OCI-LY1 (cell line): ENCODE measurements at regions not wholly inside any gene's neighbourhood (a gene's known extent, or its start where the extent isn't known, plus 50 kb on each side); places are given as distances from the start of the nearest gene placed in this dataset.

Source experiments
- H2AFZ ChIP-seq: fragments of 200-600 bp; sonication (generic), shearing (Covaris generic); 2 replicates; pipeline ENCODE4 v1.6.0; 2014; ENCODE audit warnings: antibody characterized with exemption, mild to moderate bottlenecking, low read length
- H3F3A ChIP-seq: fragments of 200-600 bp; sonication (generic), shearing (Covaris generic); 2 replicates; pipeline ENCODE4 v1.6.0; 2014; ENCODE audit warnings: mild to moderate bottlenecking, antibody characterized with exemption, low read length, moderate library complexity; ENCODE audit not compliant: insufficient read depth
- H3K27ac ChIP-seq: fragments of 200-600 bp; sonication (generic); 2 replicates; pipeline ENCODE4 v1.5.1; 2014; ENCODE audit warnings: low read length, mixed run types, mild to moderate bottlenecking, low read depth; ENCODE audit not compliant: poor library complexity, severe bottlenecking
- H3K27me3 ChIP-seq: fragments of 200-600 bp; sonication (generic); 2 replicates; pipeline ENCODE4 v1.6.0; 2014; ENCODE audit warnings: antibody characterized with exemption, mild to moderate bottlenecking, low read length, moderate library complexity; ENCODE audit not compliant: insufficient read depth
- H3K36me3 ChIP-seq: fragments of 200-600 bp; sonication (generic); 2 replicates; pipeline ENCODE4 v1.6.1; 2014; ENCODE audit warnings: mild to moderate bottlenecking, antibody characterized with exemption, low read length, moderate library complexity, mixed read lengths; ENCODE audit not compliant: insufficient read depth
- H3K4me1 ChIP-seq: fragments of 200-600 bp; sonication (generic); 2 replicates; pipeline ENCODE4 v1.5.1; 2014; ENCODE audit warnings: mild to moderate bottlenecking, low read length, moderate library complexity; ENCODE audit not compliant: insufficient read depth, severe bottlenecking
- H3K4me2 ChIP-seq: fragments of 200-600 bp; sonication (generic), shearing (Covaris generic); 2 replicates; pipeline ENCODE4 v1.6.1; 2014; ENCODE audit warnings: low read length
- H3K4me3 ChIP-seq: fragments of 200-600 bp; sonication (generic); 2 replicates; pipeline ENCODE4 v1.5.1; 2014; ENCODE audit warnings: low read length, low read depth, mild to moderate bottlenecking, mixed read lengths; ENCODE audit not compliant: poor library complexity, severe bottlenecking
- H3K79me2 ChIP-seq: fragments of 200-600 bp; shearing (Covaris generic); 2 replicates; pipeline ENCODE4 v1.6.1; 2016; ENCODE audit warnings: mixed run types, low read length, mixed read lengths; ENCODE audit not compliant: insufficient read depth
- H3K9ac ChIP-seq: fragments of 200-600 bp; sonication (generic), shearing (Covaris generic); 2 replicates; pipeline ENCODE4 v1.6.1; 2014; ENCODE audit warnings: mild to moderate bottlenecking, low read length, mixed read lengths
- H3K9me2 ChIP-seq: fragments of 200-600 bp; sonication (generic), shearing (Covaris generic); 2 replicates; pipeline ENCODE4 v1.6.1; 2014; ENCODE audit warnings: low read depth, mild to moderate bottlenecking, low read length, mixed read lengths
- H3K9me3 ChIP-seq: fragments of 200-600 bp; shearing (Covaris generic); 2 replicates; pipeline ENCODE4 v1.6.1; 2014; ENCODE audit warnings: low read length, mixed read lengths
- H4K20me1 ChIP-seq: fragments of 200-600 bp; sonication (generic), shearing (Covaris generic); 2 replicates; pipeline ENCODE4 v1.6.0; 2016; ENCODE audit warnings: mild to moderate bottlenecking, low read length; ENCODE audit not compliant: insufficient read depth
- EZH2 ChIP-seq: fragments of 200-600 bp; sonication (generic), shearing (Covaris generic); IDR thresholded peaks from 2 replicates; pipeline ENCODE4 v1.8.0; 2017; ENCODE audit warnings: borderline replicate concordance, mixed run types, mild to moderate bottlenecking, antibody characterized with exemption, low read length, moderate library complexity, mixed read lengths
- TF ChIP-seq, protein P1 (sequence below): fragments of 200-600 bp; sonication (generic), shearing (Covaris generic); IDR thresholded peaks from 2 replicates; pipeline ENCODE4 v1.5.1; 2017; ENCODE audit warnings: mild to moderate bottlenecking, antibody characterized with exemption, low read length, moderate library complexity, mixed read lengths

GRCh38 chr4:187204389-187204918, 480.8 kb upstream of the FAT1 start:
- Histone ChIP-seq H3K9ac (no peak overlapping the region), H3K27me3 (no peaks in the 10 kb centered on the region), H3K4me1 (no peaks in the 10 kb centered on the region), H3K4me3 (no peak overlapping the region), H3F3A (no peaks in the 10 kb centered on the region), H3K9me2 (no peaks in the 10 kb centered on the region), H3K27ac (no peak overlapping the region), H2AFZ (no peak overlapping the region), H3K4me2 (no peak overlapping the region), H3K9me3 (peaks cover 14% of the 10 kb centered on the region), H3K36me3 (no peaks in the 10 kb centered on the region), H4K20me1 (no peaks in the 10 kb centered on the region), H3K79me2 (no peaks in the 10 kb centered on the region)
- TF ChIP-seq, protein P1, sequence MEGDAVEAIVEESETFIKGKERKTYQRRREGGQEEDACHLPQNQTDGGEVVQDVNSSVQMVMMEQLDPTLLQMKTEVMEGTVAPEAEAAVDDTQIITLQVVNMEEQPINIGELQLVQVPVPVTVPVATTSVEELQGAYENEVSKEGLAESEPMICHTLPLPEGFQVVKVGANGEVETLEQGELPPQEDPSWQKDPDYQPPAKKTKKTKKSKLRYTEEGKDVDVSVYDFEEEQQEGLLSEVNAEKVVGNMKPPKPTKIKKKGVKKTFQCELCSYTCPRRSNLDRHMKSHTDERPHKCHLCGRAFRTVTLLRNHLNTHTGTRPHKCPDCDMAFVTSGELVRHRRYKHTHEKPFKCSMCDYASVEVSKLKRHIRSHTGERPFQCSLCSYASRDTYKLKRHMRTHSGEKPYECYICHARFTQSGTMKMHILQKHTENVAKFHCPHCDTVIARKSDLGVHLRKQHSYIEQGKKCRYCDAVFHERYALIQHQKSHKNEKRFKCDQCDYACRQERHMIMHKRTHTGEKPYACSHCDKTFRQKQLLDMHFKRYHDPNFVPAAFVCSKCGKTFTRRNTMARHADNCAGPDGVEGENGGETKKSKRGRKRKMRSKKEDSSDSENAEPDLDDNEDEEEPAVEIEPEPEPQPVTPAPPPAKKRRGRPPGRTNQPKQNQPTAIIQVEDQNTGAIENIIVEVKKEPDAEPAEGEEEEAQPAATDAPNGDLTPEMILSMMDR, result no peak
- TF ChIP-seq EZH2, result no peak

- H2AFZ ChIP-seq, result peak overlapping the region; percentile 74; the same call in 1 of the 2 replicates
- peaks cover 5% of the 10 kb centered on the region; the same call in 1 of the 2 replicates for H3K9me3 ChIP-seq
- no peaks in the 10 kb centered on the region for H3F3A ChIP-seq
- H3K4me2 ChIP-seq, result no peak overlapping the region
- TF ChIP-seq, protein P1, result no peak
- TF ChIP-seq EZH2, result no peak
- peaks cover 3% of the 10 kb centered on the region for H3K4me1 ChIP-seq
- H3K36me3 ChIP-seq, result no peaks in the 10 kb centered on the region
- no peaks in the 10 kb centered on the region for H3K79me2 ChIP-seq
- no peak overlapping the region for H3K27ac ChIP-seq
- H3K27me3 ChIP-seq, result no peaks in the 10 kb centered on the region
- H4K20me1 ChIP-seq, result no peaks in the 10 kb centered on the region
- H3K4me3 ChIP-seq, result no peak overlapping the region
- H3K9me2 ChIP-seq, result no peaks in the 10 kb centered on the region
- no peak overlapping the region for H3K9ac ChIP-seq
Measured at GRCh38 chr4:187207931-187208330, 484.3 kb upstream of the FAT1 start.

DNA sequence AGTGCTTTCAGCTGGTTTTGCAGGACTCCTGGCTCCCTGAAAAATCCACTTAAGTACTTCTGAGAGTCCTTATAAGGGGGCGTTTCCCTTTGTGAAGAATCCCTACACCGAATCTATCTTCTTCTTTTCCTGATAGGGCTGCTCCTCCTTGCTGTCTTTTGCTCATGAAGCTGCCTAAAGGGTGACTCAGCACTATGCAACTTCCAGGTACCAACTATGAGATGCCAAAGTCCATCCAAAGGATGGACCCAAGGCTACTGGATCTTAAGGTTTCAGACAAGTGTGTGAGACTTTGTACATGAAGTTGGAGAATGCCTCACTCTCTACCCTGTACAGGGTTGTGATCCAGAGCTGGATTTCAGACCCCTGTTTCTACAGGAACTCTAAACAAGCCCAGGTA, 485.0 kb upstream of the FAT1 start:
- Histone ChIP-seq H3K9me2 (no peaks in the 10 kb centered on the region), H3K4me1 (peaks cover 7% of the 10 kb centered on the region), H3K79me2 (no peaks in the 10 kb centered on the region), H3F3A (no peaks in the 10 kb centered on the region), H4K20me1 (no peaks in the 10 kb centered on the region), H3K36me3 (no peaks in the 10 kb centered on the region), H3K9ac (no peak overlapping the region), H2AFZ (no peak overlapping the region), H3K4me2 (no peak overlapping the region), H3K4me3 (no peak overlapping the region), H3K9me3 (peaks cover 5% of the 10 kb centered on the region; the same call in 1 of the 2 replicates), H3K27me3 (no peaks in the 10 kb centered on the region), H3K27ac (no peak overlapping the region)
- TF ChIP-seq, protein P1, result no peak
- no peak for TF ChIP-seq EZH2
